Osteoblast (primary cell): ENCODE measurements at regions not wholly inside any gene's neighbourhood (a gene's known extent, or its start where the extent isn't known, plus 50 kb on each side); places are given as distances from the start of the nearest gene placed in this dataset.

Experiments
- DNase-seq: peaks from one replicate; pipeline ENCODE4 v3.0.0; 2011; ENCODE audit warnings: low spot score, mixed read lengths; ENCODE audit not compliant: insufficient read length; ENCODE audit errors: missing footprints
- H2AFZ ChIP-seq: 2 replicates; pipeline ENCODE4 v1.6.0; 2011; ENCODE audit warnings: mild to moderate bottlenecking, low read length
- H3K27ac ChIP-seq: 2 replicates; pipeline ENCODE4 v1.5.1; 2011; ENCODE audit warnings: mild to moderate bottlenecking, low read depth, low read length, moderate library complexity
- H3K27me3 ChIP-seq: 2 replicates; pipeline ENCODE4 v1.6.0; 2012; ENCODE audit warnings: mild to moderate bottlenecking, control low read depth, inconsistent platforms, low read length, moderate library complexity; ENCODE audit not compliant: insufficient read depth
- H3K36me3 ChIP-seq: 2 replicates; pipeline ENCODE4 v1.5.1; 2011; ENCODE audit warnings: mild to moderate bottlenecking, low read length, control low read depth, moderate library complexity; ENCODE audit not compliant: insufficient read depth
- H3K4me1 ChIP-seq: 2 replicates; pipeline ENCODE4 v1.5.1; 2011; ENCODE audit warnings: mild to moderate bottlenecking, low read length, control low read depth, moderate library complexity; ENCODE audit not compliant: insufficient read depth
- H3K4me2 ChIP-seq: 2 replicates; pipeline ENCODE4 v1.6.0; 2011; ENCODE audit warnings: mild to moderate bottlenecking, low read length; ENCODE audit not compliant: insufficient read depth
- H3K4me3 ChIP-seq: fragments of 200-600 bp; sonication (generic); 3 replicates; pipeline ENCODE4 v1.5.1; 2012; ENCODE audit warnings: mild to moderate bottlenecking, low read length, inconsistent platforms; ENCODE audit not compliant: insufficient read depth
- H3K79me2 ChIP-seq: 2 replicates; pipeline ENCODE4 v1.6.0; 2012; ENCODE audit warnings: mild to moderate bottlenecking, low read length, control low read depth, inconsistent platforms; ENCODE audit not compliant: insufficient read depth
- H3K9me3 ChIP-seq: 2 replicates; pipeline ENCODE4 v1.5.1; 2011; ENCODE audit warnings: low read depth, low read length, control low read depth
- H4K20me1 ChIP-seq: 2 replicates; pipeline ENCODE4 v1.6.0; 2012; ENCODE audit warnings: mild to moderate bottlenecking, low read length, control low read depth; ENCODE audit not compliant: insufficient read depth
- TF ChIP-seq, protein P1 (sequence below): IDR thresholded peaks from 2 replicates; pipeline ENCODE4 v1.5.1; 2011; ENCODE audit warnings: mild to moderate bottlenecking, low read depth, low read length, moderate library complexity; ENCODE audit errors: extremely low read depth

DNA sequence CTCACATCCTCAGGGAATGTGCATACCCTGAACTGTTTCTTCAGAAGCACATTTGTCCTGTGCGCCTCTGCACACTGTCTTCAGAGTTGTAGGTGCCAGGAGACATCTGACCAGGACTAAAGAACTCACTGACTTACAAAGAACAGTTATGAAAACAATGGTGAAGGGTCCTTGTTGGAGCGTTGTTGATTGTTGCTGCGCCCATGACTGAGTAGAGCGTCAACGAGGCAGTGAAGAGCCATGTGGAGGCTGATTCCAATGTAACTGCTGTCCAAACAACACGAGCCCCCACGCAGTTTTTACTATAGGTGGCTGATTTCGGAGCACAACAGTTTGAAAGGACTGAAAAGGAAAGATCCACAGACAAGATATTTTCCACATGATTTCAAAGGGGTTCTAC, 380.3 kb downstream of the CDH26 start:
- Histone ChIP-seq H3K27ac (no peak overlapping the region), H3K4me1 (no peaks in the 10 kb centered on the region)
- TF ChIP-seq, protein P1, sequence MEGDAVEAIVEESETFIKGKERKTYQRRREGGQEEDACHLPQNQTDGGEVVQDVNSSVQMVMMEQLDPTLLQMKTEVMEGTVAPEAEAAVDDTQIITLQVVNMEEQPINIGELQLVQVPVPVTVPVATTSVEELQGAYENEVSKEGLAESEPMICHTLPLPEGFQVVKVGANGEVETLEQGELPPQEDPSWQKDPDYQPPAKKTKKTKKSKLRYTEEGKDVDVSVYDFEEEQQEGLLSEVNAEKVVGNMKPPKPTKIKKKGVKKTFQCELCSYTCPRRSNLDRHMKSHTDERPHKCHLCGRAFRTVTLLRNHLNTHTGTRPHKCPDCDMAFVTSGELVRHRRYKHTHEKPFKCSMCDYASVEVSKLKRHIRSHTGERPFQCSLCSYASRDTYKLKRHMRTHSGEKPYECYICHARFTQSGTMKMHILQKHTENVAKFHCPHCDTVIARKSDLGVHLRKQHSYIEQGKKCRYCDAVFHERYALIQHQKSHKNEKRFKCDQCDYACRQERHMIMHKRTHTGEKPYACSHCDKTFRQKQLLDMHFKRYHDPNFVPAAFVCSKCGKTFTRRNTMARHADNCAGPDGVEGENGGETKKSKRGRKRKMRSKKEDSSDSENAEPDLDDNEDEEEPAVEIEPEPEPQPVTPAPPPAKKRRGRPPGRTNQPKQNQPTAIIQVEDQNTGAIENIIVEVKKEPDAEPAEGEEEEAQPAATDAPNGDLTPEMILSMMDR = no peak

DNA sequence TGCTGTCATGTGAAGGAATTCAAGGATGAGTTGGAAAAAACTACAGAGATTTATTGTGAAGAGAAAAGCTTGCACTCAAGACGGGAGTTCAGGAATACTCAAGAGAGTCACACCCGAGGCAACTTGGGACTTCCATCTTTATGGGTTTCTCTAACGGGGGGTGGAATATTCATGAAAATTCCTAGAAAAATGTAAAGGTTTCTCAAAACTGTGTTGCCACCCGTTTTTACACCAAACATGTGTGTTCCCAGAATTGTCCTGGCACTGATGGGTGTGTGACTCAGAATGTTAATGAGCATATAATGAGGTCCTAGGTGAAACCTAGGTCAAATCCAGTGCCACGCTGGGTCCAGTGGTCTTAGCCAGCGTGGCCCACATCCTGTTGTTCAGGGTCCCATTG, 381.5 kb downstream of the CDH26 start:
- Histone ChIP-seq H3K4me1 (no peaks in the 10 kb centered on the region), H3K4me3 (no peak overlapping the region), H4K20me1 (no peaks in the 10 kb centered on the region), H3K27me3 (no peaks in the 10 kb centered on the region), H3K9me3 (no peaks in the 10 kb centered on the region), H3K4me2 (no peak overlapping the region), H2AFZ (no peak overlapping the region), H3K79me2 (no peaks in the 10 kb centered on the region), H3K27ac (no peak overlapping the region), H3K36me3 (no peaks in the 10 kb centered on the region)
- TF ChIP-seq, protein P1 = no peak
- DNase-seq = no peak

More for the DNA sequence above, 380.3 kb downstream of the CDH26 start:
- H3K4me2 ChIP-seq = no peak overlapping the region
- no peak for DNase-seq
- no peak overlapping the region for H3K4me3 ChIP-seq
- H3K27me3 ChIP-seq = no peaks in the 10 kb centered on the region
- H3K79me2 ChIP-seq = no peaks in the 10 kb centered on the region
- no peaks in the 10 kb centered on the region for H3K9me3 ChIP-seq
- H3K36me3 ChIP-seq = no peaks in the 10 kb centered on the region
- H4K20me1 ChIP-seq = no peaks in the 10 kb centered on the region
- H2AFZ ChIP-seq = no peak overlapping the region

DNA sequence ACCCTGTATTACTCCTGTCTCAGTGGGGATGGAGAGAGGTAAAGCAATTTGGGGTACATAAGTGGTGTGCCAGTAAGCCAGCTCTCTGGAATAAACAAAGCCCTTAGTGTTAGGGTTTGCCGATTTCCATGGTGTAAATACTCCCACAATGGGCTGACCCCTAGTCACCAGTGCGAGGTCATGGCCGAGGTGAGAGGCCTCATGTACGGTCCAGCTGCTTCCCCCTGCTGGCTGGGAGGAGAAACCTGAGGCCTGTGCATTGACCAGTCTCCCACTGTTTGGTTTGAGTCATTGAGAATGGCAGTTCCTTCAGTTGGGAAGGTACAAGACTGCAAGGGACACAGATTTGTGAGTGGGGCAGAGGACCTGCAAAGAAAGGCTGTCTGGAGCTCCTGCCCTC, 382.0 kb downstream of the CDH26 start:
- DNase-seq = no peak
- no peaks in the 10 kb centered on the region for H3K36me3 ChIP-seq
- no peaks in the 10 kb centered on the region for H3K27me3 ChIP-seq
- TF ChIP-seq, protein P1 = no peak
- H3K4me3 ChIP-seq = no peak overlapping the region
- H3K4me2 ChIP-seq = no peak overlapping the region
- H3K4me1 ChIP-seq = no peaks in the 10 kb centered on the region
- H2AFZ ChIP-seq = no peak overlapping the region
- no peaks in the 10 kb centered on the region for H3K9me3 ChIP-seq
- no peaks in the 10 kb centered on the region for H4K20me1 ChIP-seq
- H3K27ac ChIP-seq = no peak overlapping the region
- no peaks in the 10 kb centered on the region for H3K79me2 ChIP-seq

DNA sequence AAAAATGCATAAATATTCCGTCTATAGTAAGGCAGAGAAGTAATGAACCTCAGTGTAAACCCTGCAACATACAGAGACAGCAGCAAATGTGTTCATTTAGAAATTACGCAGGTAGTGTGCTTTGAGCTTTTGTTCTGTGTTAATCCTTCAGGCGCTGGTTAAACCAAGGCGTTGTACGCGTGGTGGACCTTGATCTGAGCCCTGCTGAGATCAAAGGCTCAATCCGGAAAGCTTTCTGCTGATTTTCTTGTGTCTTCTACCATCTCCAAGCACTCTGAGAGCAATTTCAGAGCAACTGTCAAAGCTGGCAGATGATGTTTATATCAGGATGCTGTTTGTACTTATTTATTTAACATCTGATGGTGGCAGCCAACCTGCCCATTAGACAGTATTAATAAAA, 382.8 kb downstream of the CDH26 start:
- no peak overlapping the region for H3K4me3 ChIP-seq
- no peak for DNase-seq
- no peak overlapping the region for H3K27ac ChIP-seq
- no peak overlapping the region for H3K4me2 ChIP-seq
- H2AFZ ChIP-seq = no peak overlapping the region
- no peaks in the 10 kb centered on the region for H3K9me3 ChIP-seq
- H3K27me3 ChIP-seq = no peaks in the 10 kb centered on the region
- no peaks in the 10 kb centered on the region for H4K20me1 ChIP-seq
- no peaks in the 10 kb centered on the region for H3K79me2 ChIP-seq
- TF ChIP-seq, protein P1 = no peak
- H3K36me3 ChIP-seq = no peaks in the 10 kb centered on the region
- no peaks in the 10 kb centered on the region for H3K4me1 ChIP-seq
